SK-N-SH (cell line): ENCODE measurements at regions not wholly inside any gene's neighbourhood (a gene's known extent, or its start where the extent isn't known, plus 50 kb on each side); places are given as distances from the start of the nearest gene placed in this dataset.

Experiments used
- CTCF ChIA-PET: fragments of 300-600, 350-600 bp; formaldehyde crosslinking; extraction: SDS; loops from one replicate; lab custom pipeline; 2021; lab: Yijun Ruan, JAX
- POLR2A ChIA-PET: fragments of 350-600 bp; sonication (Branson Sonifier 250); formaldehyde crosslinking; extraction: SDS; loops from one replicate; lab custom pipeline; 2020; ENCODE audit warnings: antibody characterized with exemption, inconsistent platforms; lab: Yijun Ruan, JAX
- DNase-seq: peaks from one replicate; pipeline ENCODE4 v3.0.0; 2012
- H2AFZ ChIP-seq: fragments of 200-600 bp; sonication (generic); 2 replicates; pipeline ENCODE4 v1.8.1; 2016; ENCODE audit warnings: antibody characterized with exemption, mild to moderate bottlenecking, low read depth
- H3F3A ChIP-seq: fragments of 200-600 bp; sonication (generic); replicated peaks from 2 replicates; pipeline ENCODE3; 2016; ENCODE audit warnings: antibody characterized with exemption, mild to moderate bottlenecking; ENCODE audit not compliant: insufficient read depth
- H3K27ac ChIP-seq, 2 experiments: fragments of 200-500 bp in 1 of 2; fragments of 200-600 bp in 1 of 2; sonication (Bioruptor generic) in 1 of 2; sonication (generic), shearing (Covaris generic) in 1 of 2; 2 replicates each; pipeline versions ENCODE4 v1.5.1 to v1.6.1; 2014 to 2016; ENCODE audit warnings: low read depth in 2 of 2, inconsistent platforms in 1 of 2, low read length in 1 of 2, mild to moderate bottlenecking in 1 of 2, mixed read lengths in 1 of 2
- H3K27me3 ChIP-seq: fragments of 200-600 bp; sonication (generic), shearing (Covaris generic); 2 replicates; pipeline ENCODE4 v1.6.1; 2016; ENCODE audit warnings: mixed run types; ENCODE audit not compliant: insufficient read depth
- H3K36me3 ChIP-seq, 2 experiments: fragments of 200-500 bp in 1 of 2; fragments of 200-600 bp in 1 of 2; sonication (Bioruptor generic) in 1 of 2; sonication (generic) in 1 of 2; replicated peaks in 1 of 2; 2 replicates each; pipeline versions ENCODE3 to v1.5.1; 2014 to 2016; ENCODE audit warnings: low read length in 1 of 2, mild to moderate bottlenecking in 1 of 2; ENCODE audit not compliant: insufficient read depth in 2 of 2, control insufficient read depth in 1 of 2
- H3K4me1 ChIP-seq, 2 experiments: fragments of 200-500 bp in 1 of 2; fragments of 200-600 bp in 1 of 2; sonication (Bioruptor generic) in 1 of 2; sonication (generic), shearing (Covaris generic) in 1 of 2; 2 replicates each; pipeline versions ENCODE4 v1.5.1 to v1.6.1; 2014 to 2016; ENCODE audit warnings: low read depth in 1 of 2, low read length in 1 of 2, mixed run types in 1 of 2; ENCODE audit not compliant: insufficient read depth in 2 of 2, control insufficient read depth in 1 of 2
- H3K4me2 ChIP-seq: fragments of 200-600 bp; sonication (generic), shearing (Covaris generic); 2 replicates; pipeline ENCODE4 v1.6.1; 2017; ENCODE audit warnings: mixed run types
- H3K4me3 ChIP-seq, 2 experiments: fragments of 200-500 bp in 1 of 2; fragments of 200-600 bp in 1 of 2; sonication (Bioruptor generic) in 1 of 2; sonication (generic), shearing (Covaris generic) in 1 of 2; 2 replicates each; pipeline versions ENCODE4 v1.5.1 to v1.8.1; 2014 to 2016; ENCODE audit warnings: low read depth in 2 of 2, inconsistent platforms in 1 of 2, low read length in 1 of 2, mild to moderate bottlenecking in 1 of 2, mixed read lengths in 1 of 2, moderate library complexity in 1 of 2
- H3K79me2 ChIP-seq: fragments of 200-600 bp; sonication (generic); 2 replicates; pipeline ENCODE4 v1.8.1; 2017; ENCODE audit warnings: mild to moderate bottlenecking; ENCODE audit not compliant: insufficient read depth
- H3K9ac ChIP-seq: fragments of 200-600 bp; sonication (generic); 2 replicates; pipeline ENCODE4 v1.6.1; 2017; ENCODE audit warnings: mixed run types
- H3K9me2 ChIP-seq: fragments of 200-600 bp; sonication (generic); 2 replicates; pipeline ENCODE4 v1.6.1; 2017; ENCODE audit warnings: mixed run types
- H3K9me3 ChIP-seq: fragments of 200-600 bp; sonication (generic); 2 replicates; pipeline ENCODE4 v1.6.1; 2017; ENCODE audit warnings: mixed run types, mild to moderate bottlenecking, moderate library complexity
- H4K20me1 ChIP-seq: fragments of 200-600 bp; sonication (generic); 2 replicates; pipeline ENCODE4 v1.6.1; 2017; ENCODE audit warnings: mild to moderate bottlenecking, mixed run types; ENCODE audit not compliant: insufficient read depth
- CHD2 ChIP-seq: fragments of 150-350 bp; IDR thresholded peaks from 2 replicates; pipeline ENCODE4 v1.6.1; 2018; ENCODE audit warnings: low read length; ENCODE audit not compliant: partially characterized antibody
- CTCF ChIP-seq: fragments of 200-600 bp; sonication (generic); IDR thresholded peaks from 2 replicates; pipeline ENCODE4 v1.6.1; 2017; ENCODE audit warnings: antibody characterized with exemption, mild to moderate bottlenecking, moderate library complexity
- EP300 ChIP-seq, 2 experiments: IDR thresholded peaks; 2 replicates each; pipeline versions ENCODE4 v1.4.0 to v1.6.1; 2012; ENCODE audit warnings: borderline replicate concordance in 1 of 2, low read depth in 1 of 2, low read length in 1 of 2
- EZH2phosphoT487 ChIP-seq: fragments of 200-600 bp; sonication (generic); IDR thresholded peaks from 2 replicates; pipeline ENCODE4 v1.6.1; 2017; ENCODE audit warnings: low read depth, mixed run types, mild to moderate bottlenecking, antibody characterized with exemption, moderate library complexity, borderline replicate concordance
- FOXJ3 ChIP-seq: sonication (generic); formaldehyde crosslinking; IDR thresholded peaks from 2 replicates; pipeline ENCODE4 v1.5.1; 2020; ENCODE audit warnings: mild to moderate bottlenecking, missing genetic modification reagents
- FOXM1 ChIP-seq: IDR thresholded peaks from 2 replicates; pipeline ENCODE4 v1.4.0; 2012; ENCODE audit warnings: low read depth, mild to moderate bottlenecking
- GABPA ChIP-seq: IDR thresholded peaks from 2 replicates; pipeline ENCODE4 v1.4.0; 2012; ENCODE audit warnings: low read depth, mild to moderate bottlenecking
- JUND ChIP-seq: IDR thresholded peaks from 2 replicates; pipeline ENCODE4 v1.4.0; 2012
- MAX ChIP-seq: IDR thresholded peaks from 2 replicates; pipeline ENCODE4 v1.4.0; 2012; ENCODE audit warnings: low read depth
- MEF2A ChIP-seq: IDR thresholded peaks from 2 replicates; pipeline ENCODE4 v1.4.0; 2012; ENCODE audit warnings: low read depth, borderline replicate concordance
- MXI1 ChIP-seq: IDR thresholded peaks from 2 replicates; pipeline ENCODE4 v1.6.1; 2012; ENCODE audit warnings: mild to moderate bottlenecking, low read depth, low read length, improper control_type of control experiment
- NRF1 ChIP-seq: IDR thresholded peaks from 2 replicates; pipeline ENCODE4 v1.6.1; 2012; ENCODE audit warnings: low read depth, mild to moderate bottlenecking, low read length
- RCOR1 ChIP-seq: fragments of 150-350 bp; IDR thresholded peaks from 2 replicates; pipeline ENCODE4 v1.6.1; 2017; ENCODE audit warnings: antibody characterized with exemption, low read length
- REST ChIP-seq: IDR thresholded peaks from 2 replicates; pipeline ENCODE4 v1.6.1; 2012; ENCODE audit warnings: mild to moderate bottlenecking, low read depth, low read length, moderate library complexity
- RXRA ChIP-seq: IDR thresholded peaks from 2 replicates; pipeline ENCODE4 v1.4.0; 2012; ENCODE audit warnings: low read depth, mild to moderate bottlenecking, borderline replicate concordance
- SIN3A ChIP-seq: IDR thresholded peaks from 2 replicates; pipeline ENCODE4 v1.6.1; 2012; ENCODE audit warnings: low read depth, mild to moderate bottlenecking, low read length, moderate library complexity, borderline replicate concordance
- SMC3 ChIP-seq: IDR thresholded peaks from 2 replicates; pipeline ENCODE4 v1.6.1; 2012; ENCODE audit warnings: low read depth, low read length, improper control_type of control experiment
- TCF12 ChIP-seq: IDR thresholded peaks from 2 replicates; pipeline ENCODE4 v1.4.0; 2012
- TEAD4 ChIP-seq: IDR thresholded peaks from 2 replicates; pipeline ENCODE4 v1.4.0; 2012; ENCODE audit warnings: mild to moderate bottlenecking, borderline replicate concordance; ENCODE audit not compliant: insufficient read depth
- YY1 ChIP-seq: IDR thresholded peaks from 2 replicates; pipeline ENCODE4 v1.4.0; 2012; ENCODE audit warnings: low read depth, mild to moderate bottlenecking
- WGBS: methylation state at CpG from one replicate; pipeline ENCODE4 v1.1.6; 2017; ENCODE audit warnings: low lambda C conversion rate; 5-methylcytosine and 5-hydroxymethylcytosine counted together

GRCh38 chr2:48213646-48214045, 100.8 kb upstream of the FOXN2 start:
- H3K36me3 ChIP-seq = no peaks in the 10 kb centered on the region
- H2AFZ ChIP-seq = no peak overlapping the region
- no peaks in the 10 kb centered on the region for H3K27me3 ChIP-seq
- DNase-seq = no peak
- H3K9me2 ChIP-seq = no peaks in the 10 kb centered on the region
- H3K4me3 ChIP-seq = no peak overlapping the region
- peaks cover 3 to 22% of the 10 kb centered on the region in 2 experiments; a peak in 2 of 4 replicates for H3K4me1 ChIP-seq
- H3K9ac ChIP-seq = no peak overlapping the region
- no peaks in the 10 kb centered on the region for H3K79me2 ChIP-seq
- peaks cover 21% of the 10 kb centered on the region for H3F3A ChIP-seq
- H3K27ac ChIP-seq = no peak overlapping the region
- no peaks in the 10 kb centered on the region for H4K20me1 ChIP-seq
- no peak for TF ChIP-seq REST
- TF ChIP-seq NRF1 = no peak
- TF ChIP-seq SMC3 = no peak
- TF ChIP-seq MAX = no peak
- TF ChIP-seq EP300 (IDR thresholded peaks at IDR 0.05; ENCODE audit: borderline replicate concordance in 1 of 2, low read depth in 1 of 2, low read length in 1 of 2) = no peak
- no peak for TF ChIP-seq YY1
- no peak for TF ChIP-seq TEAD4
- no peak for TF ChIP-seq TCF12
- no peak for TF ChIP-seq EZH2phosphoT487
- TF ChIP-seq SIN3A = no peak
- TF ChIP-seq MXI1 = no peak
- TF ChIP-seq FOXM1 = no peak
- TF ChIP-seq RXRA = no peak
- no peak for TF ChIP-seq RCOR1
- no peak for TF ChIP-seq CHD2
- no peak for TF ChIP-seq JUND
- TF ChIP-seq MEF2A = no peak
- TF ChIP-seq CTCF = no peak
- no peak for TF ChIP-seq FOXJ3 (CRISPR knock-in tag)
- no peak for TF ChIP-seq GABPA
- ChIA-PET POLR2A (no interaction called here), CTCF (interaction anchor here (1.0 kb wide), 1 partner anchor 16 kb away, joined by 3 read pairs; no protein-coding TSS in a partner anchor)
- no peak overlapping the region for H3K4me2 ChIP-seq
- 65% methylated on average over 3 of the region's 3 CpGs for WGBS
- H3K9me3 ChIP-seq = no peaks in the 10 kb centered on the region
